A549 (cell line): ENCODE measurements at regions not wholly inside any gene's neighbourhood (a gene's known extent, or its start where the extent isn't known, plus 50 kb on each side); places are given as distances from the start of the nearest gene placed in this dataset.

Source experiments
- ATAC-seq, 2 experiments: fragments of 200-7000 bp in 1 of 2; fragments of >200 bp in 1 of 2; cut with Nextera tagmentation in 1 of 2; cut with Tn5 transposase in 1 of 2; 3 replicates each; pipeline versions ENCODE4 v1.8.0 to v1.9.1; 2018 to 2020; ENCODE audit warnings: mild to moderate bottlenecking in 1 of 2, moderate library complexity in 1 of 2
- CTCF ChIA-PET: fragments of 300-600 bp; sonication (Branson Sonifier 250); formaldehyde crosslinking; extraction: SDS; loops from one replicate; lab custom pipeline; 2021; ENCODE audit warnings: antibody characterized with exemption, inconsistent platforms; lab: Yijun Ruan, JAX
- POLR2A ChIA-PET: fragments of 350-600 bp; formaldehyde crosslinking; extraction: SDS; loops from one replicate; lab custom pipeline; 2021; ENCODE audit warnings: antibody characterized with exemption, inconsistent platforms; lab: Yijun Ruan, JAX
- DNase-seq, 2 experiments: peaks; one replicate each; pipeline versions ENCODE4 v3.0.0 to v3.0.0-alpha.2; 2011 to 2016; ENCODE audit warnings: low read depth in 1 of 2, low spot score in 1 of 2
- FAIRE-seq: peaks from 2 replicates; lab custom pipeline; 2011; peaks lifted over from hg19 to GRCh38; lab: Jason Lieb, UNC
- H3K27ac ChIP-seq, 2 experiments: fragments of >200 bp; sonication (Bioruptor Twin); formaldehyde crosslinking; 3 replicates each; pipeline ENCODE4 v1.5.1; 2016 to 2017
- H3K4me1 ChIP-seq: fragments of >200 bp; sonication (Bioruptor Twin); formaldehyde crosslinking; 3 replicates; pipeline ENCODE4 v1.6.1; 2016
- H3K4me2 ChIP-seq: fragments of >200 bp; sonication (Bioruptor Twin); formaldehyde crosslinking; 3 replicates; pipeline ENCODE4 v1.6.1; 2016
- H3K4me3 ChIP-seq: fragments of >200 bp; sonication (Bioruptor Twin); formaldehyde crosslinking; 3 replicates; pipeline ENCODE4 v1.5.1; 2016
- H3K9me3 ChIP-seq: fragments of >200 bp; sonication (Bioruptor Twin); formaldehyde crosslinking; 3 replicates; pipeline ENCODE4 v1.6.1; 2016
- BCL3 ChIP-seq: fragments of >200 bp; sonication (Bioruptor Twin); formaldehyde crosslinking; IDR thresholded peaks from 3 replicates; pipeline ENCODE4 v1.6.1; 2016
- CBX8 ChIP-seq: fragments of 200-600 bp; sonication (generic); IDR thresholded peaks from 2 replicates; pipeline ENCODE4 v1.6.1; 2016
- CEBPB ChIP-seq, 2 experiments: fragments of >200 bp in 1 of 2; sonication (Bioruptor Twin) in 1 of 2; formaldehyde crosslinking in 1 of 2; IDR thresholded peaks; 2 replicates each; pipeline ENCODE4 v1.6.1; 2012 to 2016
- CTCF ChIP-seq: fragments of >200 bp; sonication (Bioruptor Twin); formaldehyde crosslinking; IDR thresholded peaks from 3 replicates; pipeline ENCODE4 v1.5.1; 2016
- ELK1 ChIP-seq: fragments of 150-350 bp; IDR thresholded peaks from 2 replicates; pipeline ENCODE4 v1.6.1; 2014; ENCODE audit warnings: low read depth, mild to moderate bottlenecking, low read length
- HDAC2 ChIP-seq: fragments of 200-600 bp; sonication (generic); IDR thresholded peaks from 2 replicates; pipeline ENCODE4 v1.6.1; 2016
- HEYL ChIP-seq: fragments of 250-450 bp; sonication (Bioruptor Pico); IDR thresholded peaks from 2 replicates; pipeline ENCODE4 v1.8.0; 2021; ENCODE audit warnings: mild to moderate bottlenecking, moderate library complexity
- KDM5A ChIP-seq: fragments of 200-600 bp; sonication (generic); IDR thresholded peaks from 2 replicates; pipeline ENCODE4 v1.6.1; 2016; ENCODE audit warnings: antibody characterized with exemption, mild to moderate bottlenecking
- MAZ ChIP-seq: fragments of 150-350 bp; IDR thresholded peaks from 2 replicates; pipeline ENCODE4 v1.6.1; 2014; ENCODE audit warnings: antibody characterized with exemption, low read depth, low read length, borderline replicate concordance
- NR3C1 ChIP-seq: fragments of >200 bp; sonication (Bioruptor Twin); formaldehyde crosslinking; IDR thresholded peaks from 3 replicates; pipeline ENCODE4 v1.6.1; 2017
- RARB ChIP-seq: fragments of 250-450 bp; sonication (Bioruptor Pico); IDR thresholded peaks from 2 replicates; pipeline ENCODE4 v1.8.0; 2021; ENCODE audit warnings: mild to moderate bottlenecking, moderate library complexity
- RCOR1 ChIP-seq: fragments of 150-350 bp; IDR thresholded peaks from 2 replicates; pipeline ENCODE4 v1.6.1; 2014; ENCODE audit warnings: antibody characterized with exemption, low read length, low read depth
- TFCP2L1 ChIP-seq: fragments of 250-450 bp; sonication (Bioruptor Pico); IDR thresholded peaks from 2 replicates; pipeline ENCODE4 v1.5.0; 2021; ENCODE audit warnings: mild to moderate bottlenecking
- TP53 ChIP-seq: fragments of 250-450 bp; sonication (Bioruptor Pico); IDR thresholded peaks from 2 replicates; pipeline ENCODE4 v1.5.0; 2021; ENCODE audit warnings: mild to moderate bottlenecking, moderate library complexity
- ZC3H11A ChIP-seq: fragments of 450-650 bp; IDR thresholded peaks from 2 replicates; pipeline ENCODE4 v1.6.1; 2014; ENCODE audit warnings: antibody characterized with exemption, mild to moderate bottlenecking
- ZNF302 ChIP-seq: fragments of 250-450 bp; sonication (Bioruptor Pico); IDR thresholded peaks from 2 replicates; pipeline ENCODE4 v1.9.0; 2021; ENCODE audit warnings: inconsistent platforms, mild to moderate bottlenecking, moderate library complexity
- ZSCAN20 ChIP-seq: fragments of 250-450 bp; sonication (Bioruptor Pico); IDR thresholded peaks from 2 replicates; pipeline ENCODE4 v1.8.0; 2022; ENCODE audit warnings: mild to moderate bottlenecking, moderate library complexity
- WGBS: methylation state at CpG from one replicate; pipeline ENCODE4 v1.1.6; 2017; ENCODE audit errors: missing lambda C conversion rate; 5-methylcytosine and 5-hydroxymethylcytosine counted together
- TF ChIP-seq, protein P1 (sequence below): fragments of 450-650 bp; IDR thresholded peaks from 2 replicates; pipeline ENCODE4 v1.6.1; 2014; ENCODE audit warnings: antibody characterized with exemption
- TF ChIP-seq, protein P2 (sequence below): fragments of 200-600 bp; sonication (generic); IDR thresholded peaks from 2 replicates; pipeline ENCODE4 v1.6.1; 2016; ENCODE audit warnings: antibody characterized with exemption, mild to moderate bottlenecking, moderate library complexity

- CTCF ChIA-PET: no interaction called here
- Histone ChIP-seq H3K27ac (no peak overlapping the region), H3K4me2 (no peak overlapping the region), H3K4me1 (peaks cover 5% of the 10 kb centered on the region; the same call in 1 of the 3 replicates), H3K9me3 (no peaks in the 10 kb centered on the region), H3K4me3 (no peak overlapping the region)
- WGBS: 22% methylated on average over 1 of the region's 1 CpG
- POLR2A ChIA-PET: no interaction called here
- TF ChIP-seq CTCF (0 out of 3 replicates have a peak, but pooled peaks have one; percentile 12), HDAC2 (no peak)
- TF ChIP-seq, all 56 proteins: peak for 1
- DNase-seq: no peak
- no peak for ATAC-seq
- no peak for FAIRE-seq
Observed at GRCh38 chr9:111151537-111151936, 113.3 kb upstream of the LPAR1 start.

- POLR2A ChIA-PET: no interaction called here
- WGBS: 96% methylated on average over 2 of the region's 2 CpGs
- TF ChIP-seq CBX8: no peak
- TF ChIP-seq KDM5A: no peak
- TF ChIP-seq, protein P1, sequence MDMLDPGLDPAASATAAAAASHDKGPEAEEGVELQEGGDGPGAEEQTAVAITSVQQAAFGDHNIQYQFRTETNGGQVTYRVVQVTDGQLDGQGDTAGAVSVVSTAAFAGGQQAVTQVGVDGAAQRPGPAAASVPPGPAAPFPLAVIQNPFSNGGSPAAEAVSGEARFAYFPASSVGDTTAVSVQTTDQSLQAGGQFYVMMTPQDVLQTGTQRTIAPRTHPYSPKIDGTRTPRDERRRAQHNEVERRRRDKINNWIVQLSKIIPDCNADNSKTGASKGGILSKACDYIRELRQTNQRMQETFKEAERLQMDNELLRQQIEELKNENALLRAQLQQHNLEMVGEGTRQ: no peak
- TF ChIP-seq BCL3: no peak
- no peak for TF ChIP-seq ZSCAN20
- no peak for TF ChIP-seq TFCP2L1
- TF ChIP-seq ELK1: no peak
- TF ChIP-seq, protein P2, sequence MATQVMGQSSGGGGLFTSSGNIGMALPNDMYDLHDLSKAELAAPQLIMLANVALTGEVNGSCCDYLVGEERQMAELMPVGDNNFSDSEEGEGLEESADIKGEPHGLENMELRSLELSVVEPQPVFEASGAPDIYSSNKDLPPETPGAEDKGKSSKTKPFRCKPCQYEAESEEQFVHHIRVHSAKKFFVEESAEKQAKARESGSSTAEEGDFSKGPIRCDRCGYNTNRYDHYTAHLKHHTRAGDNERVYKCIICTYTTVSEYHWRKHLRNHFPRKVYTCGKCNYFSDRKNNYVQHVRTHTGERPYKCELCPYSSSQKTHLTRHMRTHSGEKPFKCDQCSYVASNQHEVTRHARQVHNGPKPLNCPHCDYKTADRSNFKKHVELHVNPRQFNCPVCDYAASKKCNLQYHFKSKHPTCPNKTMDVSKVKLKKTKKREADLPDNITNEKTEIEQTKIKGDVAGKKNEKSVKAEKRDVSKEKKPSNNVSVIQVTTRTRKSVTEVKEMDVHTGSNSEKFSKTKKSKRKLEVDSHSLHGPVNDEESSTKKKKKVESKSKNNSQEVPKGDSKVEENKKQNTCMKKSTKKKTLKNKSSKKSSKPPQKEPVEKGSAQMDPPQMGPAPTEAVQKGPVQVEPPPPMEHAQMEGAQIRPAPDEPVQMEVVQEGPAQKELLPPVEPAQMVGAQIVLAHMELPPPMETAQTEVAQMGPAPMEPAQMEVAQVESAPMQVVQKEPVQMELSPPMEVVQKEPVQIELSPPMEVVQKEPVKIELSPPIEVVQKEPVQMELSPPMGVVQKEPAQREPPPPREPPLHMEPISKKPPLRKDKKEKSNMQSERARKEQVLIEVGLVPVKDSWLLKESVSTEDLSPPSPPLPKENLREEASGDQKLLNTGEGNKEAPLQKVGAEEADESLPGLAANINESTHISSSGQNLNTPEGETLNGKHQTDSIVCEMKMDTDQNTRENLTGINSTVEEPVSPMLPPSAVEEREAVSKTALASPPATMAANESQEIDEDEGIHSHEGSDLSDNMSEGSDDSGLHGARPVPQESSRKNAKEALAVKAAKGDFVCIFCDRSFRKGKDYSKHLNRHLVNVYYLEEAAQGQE: no peak
- TF ChIP-seq ZC3H11A: no peak
- TF ChIP-seq RCOR1: no peak
- TF ChIP-seq NR3C1: no peak
- no peak for TF ChIP-seq MAZ
- no peak for TF ChIP-seq HEYL
- no peak for TF ChIP-seq CTCF
- no peak for TF ChIP-seq RARB (CRISPR knock-in tag)
- no peak for TF ChIP-seq TP53 (CRISPR knock-in tag)
- no peak for TF ChIP-seq ZNF302 (CRISPR knock-in tag)
- TF ChIP-seq CEBPB (IDR thresholded peaks at IDR 0.05): no peak
- TF ChIP-seq, all 56 proteins: peak for 0
- Histone ChIP-seq H3K4me3 (no peak overlapping the region), H3K4me2 (no peak overlapping the region), H3K4me1 (peaks cover 5% of the 10 kb centered on the region; the same call in 1 of the 3 replicates), H3K9me3 (no peaks in the 10 kb centered on the region), H3K27ac (no peak overlapping the region)
- FAIRE-seq: no peak
- DNase-seq: no peak
- CTCF ChIA-PET: no interaction called here
- ATAC-seq: no peak
Observed at GRCh38 chr9:111150181-111150580, 111.9 kb upstream of the LPAR1 start.
